Ishikawa (cell line): ENCODE measurements at regions not wholly inside any gene's neighbourhood (a gene's known extent, or its start where the extent isn't known, plus 50 kb on each side); places are given as distances from the start of the nearest gene placed in this dataset.

Source experiments
- CEBPB ChIP-seq: IDR thresholded peaks from 2 replicates; pipeline ENCODE4 v1.6.1; 2012
- EP300 ChIP-seq: IDR thresholded peaks from 2 replicates; pipeline ENCODE4 v1.6.1; 2012; ENCODE audit warnings: borderline replicate concordance
- TAF1 ChIP-seq: IDR thresholded peaks from 2 replicates; pipeline ENCODE4 v1.6.1; 2012; ENCODE audit warnings: low read depth, mild to moderate bottlenecking
- YY1 ChIP-seq: IDR thresholded peaks from 2 replicates; pipeline ENCODE4 v1.6.1; 2012; ENCODE audit warnings: low read depth
- TF ChIP-seq, protein P1 (sequence below): IDR thresholded peaks from 2 replicates; pipeline ENCODE4 v1.6.1; 2012

GRCh38 chr2:23285091-23285800, 99.7 kb upstream of the KLHL29 start:
- TF ChIP-seq YY1 (no peak), CEBPB (no peak), EP300 (no peak), TAF1 (no peak)
- TF ChIP-seq, protein P1, sequence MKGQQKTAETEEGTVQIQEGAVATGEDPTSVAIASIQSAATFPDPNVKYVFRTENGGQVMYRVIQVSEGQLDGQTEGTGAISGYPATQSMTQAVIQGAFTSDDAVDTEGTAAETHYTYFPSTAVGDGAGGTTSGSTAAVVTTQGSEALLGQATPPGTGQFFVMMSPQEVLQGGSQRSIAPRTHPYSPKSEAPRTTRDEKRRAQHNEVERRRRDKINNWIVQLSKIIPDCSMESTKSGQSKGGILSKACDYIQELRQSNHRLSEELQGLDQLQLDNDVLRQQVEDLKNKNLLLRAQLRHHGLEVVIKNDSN, result no peak
